SU-DHL-6 (cell line): ENCODE measurements at regions not wholly inside any gene's neighbourhood (a gene's known extent, or its start where the extent isn't known, plus 50 kb on each side); places are given as distances from the start of the nearest gene placed in this dataset.

ENCODE experiments used
- CTCF ChIP-seq: fragments of 200-600 bp; sonication (generic); IDR thresholded peaks from one replicate; pipeline ENCODE4 v1.5.1; 2017; ENCODE audit warnings: antibody characterized with exemption, mild to moderate bottlenecking, low read length, moderate library complexity; ENCODE audit not compliant: insufficient read depth, poor library complexity, severe bottlenecking
- EZH2phosphoT487 ChIP-seq: fragments of 200-600 bp; sonication (generic), shearing (Covaris generic); conservative IDR thresholded peaks from 2 replicates; pipeline ENCODE4 v1.6.1; 2018; ENCODE audit warnings: mild to moderate bottlenecking, antibody characterized with exemption, low read length, moderate library complexity, mixed read lengths

- TF ChIP-seq CTCF, result no peak
- TF ChIP-seq EZH2phosphoT487, result no peak
Measured at GRCh38 chr2:176473851-176474250, 204.6 kb downstream of the MTX2 start.
